Naive thymus-derived CD4-positive, alpha-beta T cell (primary cell): ENCODE measurements at regions not wholly inside any gene's neighbourhood (a gene's known extent, or its start where the extent isn't known, plus 50 kb on each side); places are given as distances from the start of the nearest gene placed in this dataset.

Experiments
- ATAC-seq: fragments of 150-1000 bp; cut with Tn5 transposase; 2 replicates; pipeline ENCODE4 v1.10.0; 2021; ENCODE audit warnings: mild to moderate bottlenecking, moderate library complexity
- CTCF ChIA-PET: fragments of 350-600 bp; sonication (Branson Sonifier 250); formaldehyde crosslinking; loops from one replicate; lab custom pipeline; 2021; ENCODE audit warnings: antibody characterized with exemption; lab: Charles Lee
- POLR2A ChIA-PET: fragments of 350-600 bp; sonication (Branson Sonifier 250); formaldehyde crosslinking; loops from one replicate; lab custom pipeline; 2021; ENCODE audit warnings: antibody characterized with exemption, inconsistent platforms; lab: Charles Lee
- DNase-seq, 9 donors: peaks; one replicate each; pipeline versions ENCODE4 v3.0.0 to v3.0.0-alpha.2; 2020 to 2022; ENCODE audit warnings: mixed read lengths in 1 of 9
- H3K27ac ChIP-seq: one replicate; pipeline ENCODE4 v1.7.0; 2013; ENCODE audit warnings: mild to moderate bottlenecking, low read depth, low read length, moderate library complexity
- H3K27me3 ChIP-seq, 2 donors: one replicate each; pipeline ENCODE4 v1.7.0; 2013; ENCODE audit warnings: low read length in 2 of 2, mild to moderate bottlenecking in 2 of 2, moderate library complexity in 2 of 2; ENCODE audit not compliant: control insufficient read depth in 2 of 2, insufficient read depth in 2 of 2
- H3K36me3 ChIP-seq, 3 experiments: 1 replicate in 2 of 3; 2 replicates in 1 of 3; pipeline ENCODE4 v1.7.0; 2013; ENCODE audit warnings: low read length in 3 of 3, mild to moderate bottlenecking in 3 of 3, moderate library complexity in 1 of 3; ENCODE audit not compliant: insufficient read depth in 3 of 3, control insufficient read depth in 2 of 3
- H3K4me1 ChIP-seq, 2 donors: one replicate each; pipeline ENCODE4 v1.7.0; 2013; ENCODE audit warnings: low read length in 2 of 2, mild to moderate bottlenecking in 2 of 2, moderate library complexity in 1 of 2; ENCODE audit not compliant: control insufficient read depth in 2 of 2, insufficient read depth in 2 of 2
- H3K4me3 ChIP-seq: 2 replicates; pipeline ENCODE4 v1.7.0; 2013; ENCODE audit warnings: mild to moderate bottlenecking, low read length
- H3K9me3 ChIP-seq, 3 experiments: 1 replicate in 2 of 3; 2 replicates in 1 of 3; pipeline ENCODE4 v1.7.0; 2013; ENCODE audit warnings: low read length in 3 of 3; ENCODE audit not compliant: control insufficient read depth in 2 of 3
- H3K27ac Mint-ChIP-seq, 9 donors: one replicate each; pipeline ENCODE4 v1.8.0; 2020 to 2022; ENCODE audit warnings: mixed read lengths in 9 of 9, mild to moderate bottlenecking in 8 of 9, moderate library complexity in 5 of 9, inconsistent platforms in 2 of 9
- H3K27me3 Mint-ChIP-seq, 5 donors: one replicate each; pipeline ENCODE4 v1.8.0; 2021 to 2022; ENCODE audit warnings: mixed read lengths in 5 of 5, mild to moderate bottlenecking in 1 of 5
- H3K36me3 Mint-ChIP-seq, 5 donors: one replicate each; pipeline ENCODE4 v1.8.0; 2020 to 2022; ENCODE audit warnings: mixed read lengths in 5 of 5, mild to moderate bottlenecking in 3 of 5, inconsistent platforms in 1 of 5
- H3K4me1 Mint-ChIP-seq, 7 donors: one replicate each; pipeline ENCODE4 v1.8.0; 2020 to 2022; ENCODE audit warnings: mixed read lengths in 7 of 7, mild to moderate bottlenecking in 3 of 7, inconsistent platforms in 1 of 7
- H3K4me3 Mint-ChIP-seq, 10 donors: one replicate each; pipeline ENCODE4 v1.8.0; 2020 to 2022; ENCODE audit warnings: mild to moderate bottlenecking in 10 of 10, mixed read lengths in 10 of 10, moderate library complexity in 6 of 10, inconsistent platforms in 2 of 10
- H3K9me3 Mint-ChIP-seq, 11 donors: one replicate each; pipeline ENCODE4 v1.8.0; 2020 to 2022; ENCODE audit warnings: mixed read lengths in 11 of 11, mild to moderate bottlenecking in 4 of 11, inconsistent platforms in 1 of 11, moderate library complexity in 1 of 11
- intact Hi-C, 2 donors: fragments of 100-400 bp; cut with micrococcal nuclease; formaldehyde crosslinking; loops; one replicate each; pipeline ENCODE4 v1.15.1; 2023

DNA sequence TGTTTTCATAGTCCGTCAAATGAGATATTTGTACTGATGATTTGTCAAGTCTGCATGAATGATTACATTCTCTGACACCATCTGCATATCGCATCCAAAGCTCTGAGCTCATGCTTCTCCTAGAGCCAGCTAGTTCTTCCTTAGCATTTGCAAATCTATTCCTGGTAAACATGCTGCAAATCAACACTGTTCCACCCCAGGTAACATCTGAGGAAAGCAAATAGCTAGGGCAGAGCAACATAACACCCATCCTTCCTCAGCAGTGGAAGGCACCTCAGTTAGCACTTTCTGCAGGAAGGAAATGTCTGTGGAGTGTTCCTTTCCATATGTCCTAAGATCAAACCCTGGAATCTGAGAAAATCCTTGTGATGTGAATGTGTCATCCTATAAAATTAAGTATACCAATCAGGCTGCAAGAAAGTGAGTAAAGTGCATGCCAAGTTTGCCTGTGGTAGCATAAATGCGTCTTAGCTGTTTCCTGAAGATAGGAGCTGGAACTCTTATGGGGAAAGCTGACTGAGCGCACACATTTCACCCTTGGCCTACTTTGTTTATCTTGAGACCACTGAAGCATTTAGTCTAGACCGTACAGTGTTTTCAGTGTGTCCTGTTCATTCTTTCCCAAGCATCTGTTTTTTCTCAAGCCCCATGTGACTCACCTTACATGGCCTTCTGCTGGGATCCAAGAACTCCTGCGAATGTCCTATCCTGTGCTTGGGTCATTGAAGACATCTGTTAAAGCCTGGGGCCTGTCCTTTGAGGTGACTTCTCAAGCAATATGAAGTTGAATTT is 50.9 kb upstream of the STARD4 start:
- H3K27ac Mint-ChIP-seq, result no peak overlapping the region
- no peaks in the 10 kb centered on the region for H3K36me3 ChIP-seq
- H3K4me3 Mint-ChIP-seq, result no peak overlapping the region
- H3K27me3 Mint-ChIP-seq, result peaks cover 5 to 17% (median 13%) of the 10 kb centered on the region in 5 donors
- ATAC-seq (no peak), DNase-seq (no peak)
- no peaks in the 10 kb centered on the region for H3K4me1 Mint-ChIP-seq
- H3K36me3 Mint-ChIP-seq, result peaks cover 0 to 11% (median 8%) of the 10 kb centered on the region in 5 donors
- no peak overlapping the region for H3K4me3 ChIP-seq
- ChIA-PET POLR2A (no interaction called here), CTCF (no interaction called here)
- H3K4me1 ChIP-seq, result no peaks in the 10 kb centered on the region
- intact Hi-C loops, result no loop called here
- no peak overlapping the region for H3K27ac ChIP-seq
- H3K9me3 ChIP-seq, result no peaks in the 10 kb centered on the region
- H3K27me3 ChIP-seq, result no peaks in the 10 kb centered on the region
- H3K9me3 Mint-ChIP-seq, result peaks cover 0 to 18% (median 12%) of the 10 kb centered on the region in 11 donors

GRCh38 chr5:111562561-111562960 is 50.2 kb upstream of the STARD4 start:
- CTCF ChIA-PET, result interaction anchor here (0.6 kb wide), 1 partner anchor 611 kb away, joined by 3 read pairs; no protein-coding TSS in a partner anchor
- Histone ChIP-seq H3K27me3 (no peaks in the 10 kb centered on the region), H3K27ac (no peak overlapping the region), H3K4me3 (no peak overlapping the region), H3K36me3 (no peaks in the 10 kb centered on the region), H3K9me3 (no peaks in the 10 kb centered on the region), H3K4me1 (no peaks in the 10 kb centered on the region)
- Mint-ChIP-seq H3K36me3 (peaks cover 0 to 11% (median 8%) of the 10 kb centered on the region in 5 donors), H3K9me3 (peaks cover 0 to 15% (median 11%) of the 10 kb centered on the region in 11 donors), H3K27me3 (peaks cover 5 to 21% (median 12%) of the 10 kb centered on the region in 5 donors), H3K4me1 (no peaks in the 10 kb centered on the region), H3K27ac (no peak overlapping the region), H3K4me3 (no peak overlapping the region)
- POLR2A ChIA-PET, result no interaction called here
- DNase-seq (no peak), ATAC-seq (no peak)
- intact Hi-C loops, result no loop called here
